B cell (primary cell): ENCODE measurements at regions not wholly inside any gene's neighbourhood (a gene's known extent, or its start where the extent isn't known, plus 50 kb on each side); places are given as distances from the start of the nearest gene placed in this dataset.
A peak's percentile ranks its signal among the peaks of the same experiment; 100 is the strongest.

Experiments used
- ATAC-seq: fragments of 200-7000 bp; cut with Tn5 transposase; one replicate; pipeline ENCODE4 v1.10.0; 2021; ENCODE audit warnings: low read depth, mild to moderate bottlenecking, moderate number of reproducible peaks, moderate library complexity
- CTCF ChIA-PET: fragments of 350-600 bp; sonication (Branson Sonifier 250); formaldehyde crosslinking; loops from one replicate; lab custom pipeline; 2021; ENCODE audit warnings: antibody characterized with exemption, inconsistent platforms; lab: Charles Lee
- POLR2A ChIA-PET: fragments of 350-600 bp; sonication (Branson Sonifier 250); formaldehyde crosslinking; loops from one replicate; lab custom pipeline; 2021; ENCODE audit warnings: antibody characterized with exemption; lab: Charles Lee
- DNase-seq: peaks from one replicate; pipeline ENCODE4 v3.0.0; 2013
- H2AFZ ChIP-seq: 2 replicates; pipeline ENCODE4 v1.6.1; 2012; ENCODE audit warnings: mild to moderate bottlenecking, low read depth, low read length; ENCODE audit not compliant: insufficient read depth, poor library complexity, severe bottlenecking
- H3K27ac ChIP-seq, 2 donors: 1 replicate in 1 of 2; 2 replicates in 1 of 2; pipeline ENCODE4 v1.5.1; 2012 to 2013; ENCODE audit warnings: low read length in 2 of 2, mild to moderate bottlenecking in 2 of 2, moderate library complexity in 1 of 2
- H3K27me3 ChIP-seq, 4 experiments: fragments of 200-600 bp in 1 of 4; sonication (generic) in 1 of 4; replicated peaks in 1 of 4; 1 replicate in 2 of 4; 2 replicates in 2 of 4; pipeline versions ENCODE4 v1.6.1 to v1.7.0; 2013 to 2016; ENCODE audit warnings: low read length in 3 of 4, mild to moderate bottlenecking in 2 of 4, mixed read lengths in 1 of 4, moderate library complexity in 1 of 4; ENCODE audit not compliant: insufficient read depth in 4 of 4, control insufficient read depth in 3 of 4; ENCODE audit errors: control extremely low read depth in 1 of 4
- H3K36me3 ChIP-seq, 2 experiments: replicated peaks in 1 of 2; 1 replicate in 1 of 2; 2 replicates in 1 of 2; pipeline versions ENCODE4 v1.6.1 to v1.7.1; 2013; ENCODE audit warnings: low read length in 1 of 2; ENCODE audit not compliant: insufficient read depth in 2 of 2, control insufficient read depth in 1 of 2; ENCODE audit errors: control extremely low read depth in 1 of 2, extremely low read depth in 1 of 2
- H3K4me1 ChIP-seq, 2 donors: fragments of 200-600 bp in 1 of 2; sonication (generic) in 1 of 2; 1 replicate in 1 of 2; 2 replicates in 1 of 2; pipeline versions ENCODE4 v1.5.1 to v1.6.1; 2013 to 2017; ENCODE audit warnings: low read length in 2 of 2; ENCODE audit not compliant: control insufficient read depth in 2 of 2, insufficient read depth in 2 of 2
- H3K4me2 ChIP-seq: replicated peaks from 2 replicates; pipeline ENCODE3; 2012; ENCODE audit warnings: mild to moderate bottlenecking, low read depth, low read length; ENCODE audit not compliant: poor library complexity, severe bottlenecking
- H3K4me3 ChIP-seq, 5 experiments: fragments of 200-600 bp in 1 of 5; sonication (generic) in 1 of 5; 1 replicate in 3 of 5; 2 replicates in 2 of 5; pipeline versions ENCODE4 v1.5.1 to v1.7.0; 2011 to 2016; ENCODE audit warnings: low read length in 4 of 5, mild to moderate bottlenecking in 4 of 5, low read depth in 2 of 5, control low read depth in 1 of 5, moderate library complexity in 1 of 5; ENCODE audit not compliant: insufficient read depth in 1 of 5; ENCODE audit errors: control extremely low read depth in 1 of 5, extremely low read depth in 1 of 5
- H3K79me2 ChIP-seq: fragments of 200-600 bp; sonication (generic); one replicate; pipeline ENCODE4 v1.6.0; 2016; ENCODE audit warnings: low read length; ENCODE audit not compliant: control insufficient read depth, insufficient read depth
- H3K9ac ChIP-seq: fragments of 200-600 bp; sonication (generic); 2 replicates; pipeline ENCODE4 v1.6.1; 2017; ENCODE audit warnings: mild to moderate bottlenecking, low read length, moderate library complexity
- H3K9me3 ChIP-seq, 3 donors: one replicate each; pipeline versions ENCODE4 v1.6.1 to v1.7.1; 2013; ENCODE audit warnings: low read length in 2 of 3; ENCODE audit not compliant: control insufficient read depth in 2 of 3, insufficient read depth in 1 of 3; ENCODE audit errors: control extremely low read depth in 1 of 3
- H4K20me1 ChIP-seq: 2 replicates; pipeline ENCODE4 v1.6.0; 2012; ENCODE audit warnings: mild to moderate bottlenecking, low read length; ENCODE audit not compliant: insufficient read depth, control insufficient read depth, poor library complexity, severe bottlenecking
- H3K27ac Mint-ChIP-seq: one replicate; pipeline ENCODE4 v1.8.0; 2021; ENCODE audit warnings: mixed read lengths
- H3K27me3 Mint-ChIP-seq: one replicate; pipeline ENCODE4 v1.8.0; 2021; ENCODE audit warnings: mixed read lengths
- H3K4me1 Mint-ChIP-seq: one replicate; pipeline ENCODE4 v1.8.0; 2021; ENCODE audit warnings: mixed read lengths
- H3K4me3 Mint-ChIP-seq: one replicate; pipeline ENCODE4 v1.8.0; 2021; ENCODE audit warnings: mixed read lengths
- H3K9me3 Mint-ChIP-seq: one replicate; pipeline ENCODE4 v1.8.0; 2022; ENCODE audit warnings: mixed read lengths; ENCODE audit not compliant: insufficient read depth
- EZH2 ChIP-seq: IDR thresholded peaks from 2 replicates; pipeline ENCODE4 v1.6.1; 2012; ENCODE audit warnings: borderline replicate concordance, low read depth, mild to moderate bottlenecking, moderate library complexity, low read length; ENCODE audit not compliant: insufficient read depth, poor library complexity, severe bottlenecking
- WGBS: methylation state at CpG from one replicate; pipeline ENCODE4 v1.1.5; 2013; ENCODE audit warnings: missing lambda C conversion rate; ENCODE audit not compliant: insufficient coverage; 5-methylcytosine and 5-hydroxymethylcytosine counted together
- intact Hi-C: fragments of 100-400 bp; cut with micrococcal nuclease; formaldehyde crosslinking; loops from one replicate; pipeline ENCODE4 v1.10.0; 2022
- TF ChIP-seq, protein P1 (sequence below): fragments of 200-600 bp; IDR thresholded peaks from one replicate; pipeline ENCODE4 v1.8.0; 2022; ENCODE audit warnings: antibody characterized with exemption, mild to moderate bottlenecking

DNA sequence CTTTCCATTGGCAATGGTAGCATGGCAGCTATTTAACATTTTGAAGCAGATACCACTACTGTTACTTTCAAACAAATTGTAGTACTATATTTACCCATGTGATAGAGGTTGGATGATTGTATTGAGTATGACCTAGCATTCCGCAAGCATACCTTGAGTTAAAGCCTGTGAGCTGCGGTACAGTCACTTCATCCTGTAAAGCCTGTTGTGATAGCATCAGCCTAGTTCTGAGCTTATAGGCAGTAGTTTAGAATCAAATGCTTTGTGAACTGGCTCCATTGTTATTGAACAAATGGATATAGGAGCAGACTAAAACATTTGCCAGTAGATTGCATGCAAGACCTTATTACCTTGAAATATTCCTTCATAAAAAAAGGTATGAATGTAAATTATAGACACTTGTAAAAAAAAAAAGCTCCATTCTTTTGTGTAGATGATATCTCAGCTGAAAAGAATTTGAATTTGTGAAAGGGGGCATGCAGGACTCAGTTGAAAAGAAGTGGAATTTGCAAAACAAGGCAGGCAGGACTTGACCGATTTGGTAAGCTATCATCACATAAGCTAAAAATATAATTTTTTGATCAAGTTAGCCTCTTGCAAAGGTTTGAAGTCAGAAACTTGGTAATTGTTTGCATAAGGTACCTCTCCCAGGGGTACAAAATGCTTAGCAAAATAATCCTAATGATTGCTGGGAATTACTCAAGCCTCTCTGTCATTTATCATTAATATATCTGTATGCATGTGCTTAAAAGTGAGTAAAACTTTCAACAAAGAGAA lies 138.5 kb upstream of the ITGA4 start:
- no peak for DNase-seq
- CTCF ChIA-PET = interaction anchor here (0.8 to 3.3 kb wide), 10 partner anchors 8 to 148 kb away, joined by 3 to 18 read pairs (median 4); partner anchors contain the start of gene ITGA4
- no peak overlapping the region for H3K27ac ChIP-seq
- peaks cover 10 to 25% of the 10 kb centered on the region in 2 donors for H3K4me1 ChIP-seq
- POLR2A ChIA-PET = interaction anchor here (0.7 kb wide), 1 partner anchor 138 kb away, joined by 3 read pairs; the partner anchor contains the start of gene ITGA4
- H3K79me2 ChIP-seq = no peaks in the 10 kb centered on the region
- no peaks in the 10 kb centered on the region for H3K9me3 Mint-ChIP-seq
- intact Hi-C loops = no loop called here
- no peaks in the 10 kb centered on the region for H3K36me3 ChIP-seq
- H3K4me1 Mint-ChIP-seq = peaks cover 17% of the 10 kb centered on the region
- no peak overlapping the region for H3K27ac Mint-ChIP-seq
- H3K9ac ChIP-seq = no peak overlapping the region
- no peaks in the 10 kb centered on the region for H4K20me1 ChIP-seq
- no peak overlapping the region for H3K4me2 ChIP-seq
- H3K27me3 Mint-ChIP-seq = no peaks in the 10 kb centered on the region
- ATAC-seq = no peak
- peaks cover 0 to 1% (median 0%) of the 10 kb centered on the region in 3 donors for H3K9me3 ChIP-seq
- H3K4me3 Mint-ChIP-seq = no peak overlapping the region
- no peaks in the 10 kb centered on the region for H3K27me3 ChIP-seq
- no peak for TF ChIP-seq EZH2
- TF ChIP-seq, protein P1, sequence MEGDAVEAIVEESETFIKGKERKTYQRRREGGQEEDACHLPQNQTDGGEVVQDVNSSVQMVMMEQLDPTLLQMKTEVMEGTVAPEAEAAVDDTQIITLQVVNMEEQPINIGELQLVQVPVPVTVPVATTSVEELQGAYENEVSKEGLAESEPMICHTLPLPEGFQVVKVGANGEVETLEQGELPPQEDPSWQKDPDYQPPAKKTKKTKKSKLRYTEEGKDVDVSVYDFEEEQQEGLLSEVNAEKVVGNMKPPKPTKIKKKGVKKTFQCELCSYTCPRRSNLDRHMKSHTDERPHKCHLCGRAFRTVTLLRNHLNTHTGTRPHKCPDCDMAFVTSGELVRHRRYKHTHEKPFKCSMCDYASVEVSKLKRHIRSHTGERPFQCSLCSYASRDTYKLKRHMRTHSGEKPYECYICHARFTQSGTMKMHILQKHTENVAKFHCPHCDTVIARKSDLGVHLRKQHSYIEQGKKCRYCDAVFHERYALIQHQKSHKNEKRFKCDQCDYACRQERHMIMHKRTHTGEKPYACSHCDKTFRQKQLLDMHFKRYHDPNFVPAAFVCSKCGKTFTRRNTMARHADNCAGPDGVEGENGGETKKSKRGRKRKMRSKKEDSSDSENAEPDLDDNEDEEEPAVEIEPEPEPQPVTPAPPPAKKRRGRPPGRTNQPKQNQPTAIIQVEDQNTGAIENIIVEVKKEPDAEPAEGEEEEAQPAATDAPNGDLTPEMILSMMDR = no peak
- WGBS = 95% methylated on average over 2 of the region's 3 CpGs
- H3K4me3 ChIP-seq = no peak overlapping the region
- H2AFZ ChIP-seq = peak overlapping the region; percentile 5

DNA sequence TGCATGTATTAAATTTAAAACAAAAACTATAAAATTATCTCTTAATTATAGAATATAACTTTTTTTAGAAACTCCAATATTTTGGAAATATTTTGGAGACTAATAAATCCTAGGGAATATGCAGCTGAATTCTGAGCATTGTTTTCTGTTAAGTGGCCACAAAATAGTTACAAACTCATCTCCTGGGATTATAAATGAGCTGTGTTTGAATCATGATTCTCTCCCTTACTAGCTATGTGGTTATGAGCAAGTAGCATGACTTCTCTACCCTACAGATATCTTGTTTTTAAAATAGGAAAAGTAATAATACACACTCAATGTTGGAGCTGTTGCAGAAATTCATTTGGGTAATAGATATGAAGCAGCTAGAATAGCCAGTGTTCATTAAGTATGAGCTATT lies 137.9 kb upstream of the ITGA4 start:
- no peak overlapping the region for H3K4me3 Mint-ChIP-seq
- Histone ChIP-seq H3K9ac (no peak overlapping the region), H3K4me3 (no peak overlapping the region), H3K4me2 (no peak overlapping the region), H2AFZ (peak overlapping the region; percentile 5), H3K27ac (no peak overlapping the region), H3K9me3 (peaks cover 0 to 1% (median 0%) of the 10 kb centered on the region in 3 donors), H3K79me2 (no peaks in the 10 kb centered on the region), H3K4me1 (peaks cover 4 to 19% of the 10 kb centered on the region in 2 donors), H4K20me1 (no peaks in the 10 kb centered on the region), H3K36me3 (no peaks in the 10 kb centered on the region), H3K27me3 (no peaks in the 10 kb centered on the region)
- ChIA-PET CTCF (interaction anchor here (0.9 to 3.3 kb wide), 8 partner anchors 10 to 147 kb away, joined by 3 to 18 read pairs (median 4); partner anchors contain the start of gene ITGA4), POLR2A (interaction anchor here (0.7 kb wide), 1 partner anchor 138 kb away, joined by 3 read pairs; the partner anchor contains the start of gene ITGA4)
- no peak overlapping the region for H3K27ac Mint-ChIP-seq
- H3K9me3 Mint-ChIP-seq = no peaks in the 10 kb centered on the region
- peaks cover 12% of the 10 kb centered on the region for H3K4me1 Mint-ChIP-seq
- no peaks in the 10 kb centered on the region for H3K27me3 Mint-ChIP-seq
- ATAC-seq (no peak), DNase-seq (no peak)
- intact Hi-C loops = no loop called here
- no peak for TF ChIP-seq EZH2
- TF ChIP-seq, protein P1 = no peak
